Endothelial cell of umbilical vein (primary cell): ENCODE measurements at regions not wholly inside any gene's neighbourhood (a gene's known extent, or its start where the extent isn't known, plus 50 kb on each side); places are given as distances from the start of the nearest gene placed in this dataset.

Source experiments
- CTCF ChIP-seq, 2 donors: IDR thresholded peaks; 1 replicate in 1 of 2; 2 replicates in 1 of 2; pipeline ENCODE4 v1.5.1; 2011; ENCODE audit warnings: low read length in 2 of 2, mild to moderate bottlenecking in 2 of 2, moderate library complexity in 2 of 2, control low read depth in 1 of 2, inconsistent platforms in 1 of 2, low read depth in 1 of 2; ENCODE audit not compliant: insufficient read depth in 1 of 2; ENCODE audit errors: extremely low read depth in 1 of 2
- FOS ChIP-seq: IDR thresholded peaks from 2 replicates; pipeline ENCODE4 v1.6.1; 2011; ENCODE audit warnings: mild to moderate bottlenecking, low read length, moderate library complexity, borderline replicate concordance; ENCODE audit not compliant: insufficient read depth
- POLR2A ChIP-seq: IDR thresholded peaks from 2 replicates; pipeline ENCODE4 v1.6.1; 2012; ENCODE audit warnings: low read depth, mild to moderate bottlenecking, control low read depth, low read length

DNA sequence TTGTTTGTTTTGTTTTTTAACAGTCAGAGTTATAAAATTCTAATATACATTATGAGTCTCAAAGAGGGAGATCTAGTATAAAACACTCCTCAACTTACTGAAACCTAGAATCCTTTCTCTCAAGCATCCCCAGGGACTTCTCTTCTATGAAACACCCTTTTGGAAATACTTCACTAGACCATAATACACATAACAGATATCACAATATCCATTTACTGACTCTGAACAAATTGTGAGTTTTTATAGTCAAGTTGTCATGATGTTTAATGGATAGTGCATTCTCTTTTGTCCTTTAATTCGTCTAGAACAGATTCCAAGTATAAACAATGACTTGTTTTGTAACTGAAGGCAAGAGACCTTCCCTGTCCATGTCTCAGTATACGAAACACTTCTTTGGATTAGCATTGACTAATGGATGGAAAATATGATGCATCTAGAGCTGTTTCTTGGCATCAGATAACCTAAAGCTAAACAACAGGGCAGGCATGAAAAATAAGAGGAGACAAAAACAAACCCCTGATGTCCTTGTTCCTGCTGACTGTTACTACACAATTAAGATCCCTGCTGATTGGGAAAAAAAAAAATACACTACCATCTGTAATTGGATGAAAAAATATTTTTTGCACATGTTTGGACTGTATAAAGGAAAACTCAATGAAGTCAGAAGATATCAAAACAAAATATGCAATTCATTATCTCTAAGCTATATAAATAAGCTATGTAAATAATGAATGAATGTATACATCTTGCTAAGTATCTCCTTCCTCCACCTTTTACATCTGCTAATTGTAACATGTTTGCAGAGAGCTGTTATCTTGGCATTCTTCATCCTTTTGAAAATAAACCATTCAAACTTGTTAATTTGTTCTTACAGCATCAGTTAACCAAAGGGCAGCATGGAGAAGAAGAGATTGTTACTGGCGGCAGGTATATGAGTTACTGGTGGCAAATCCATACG, 214.2 kb downstream of the LACC1 start:
- TF ChIP-seq CTCF (IDR thresholded peaks at IDR 0.05; ENCODE audit: extremely low read depth in 1 of 2, insufficient read depth in 1 of 2, low read depth in 1 of 2, low read length in 2 of 2), result no peak
- TF ChIP-seq POLR2A, result no peak
- TF ChIP-seq FOS, result no peak
